ENCODE measurements at regions not wholly inside any gene's neighbourhood (a gene's known extent, or its start where the extent isn't known, plus 50 kb on each side); places are given as distances from the start of the nearest gene placed in this dataset.
"Not testable (repeated sequence)": the region's sequence is repeated elsewhere in the genome, so short reads cannot be mapped to it uniquely, and the experiment has no call there.

GRCh38 chr1:227508431-227508830, 54.9 kb upstream of the ZNF678 start:
- Histone ChIP-seq H3K27ac (ENCODE audit: low read depth, low read length) (no peak overlapping the region), H3K9ac (ENCODE audit: low read depth in 1 of 3, low read length in 3 of 3) (no peak overlapping the region), H3K9me3 (ENCODE audit: control insufficient read depth in 3 of 3, low read length in 3 of 3) (no peaks in the 10 kb centered on the region), H3K4me1 (ENCODE audit: control insufficient read depth in 3 of 3, insufficient read depth in 3 of 3, low read length in 3 of 3) (no peaks in the 10 kb centered on the region), H3K36me3 (ENCODE audit: control insufficient read depth in 3 of 3, insufficient read depth in 3 of 3, low read length in 3 of 3) (no peaks in the 10 kb centered on the region), H3K4me3 (ENCODE audit: low read length in 3 of 3) (no peak overlapping the region), H3K27me3 (ENCODE audit: control insufficient read depth in 3 of 3, insufficient read depth in 3 of 3, low read length in 3 of 3) (peaks cover 12 to 25% (median 21%) of the 10 kb centered on the region in 3 donors)

DNA sequence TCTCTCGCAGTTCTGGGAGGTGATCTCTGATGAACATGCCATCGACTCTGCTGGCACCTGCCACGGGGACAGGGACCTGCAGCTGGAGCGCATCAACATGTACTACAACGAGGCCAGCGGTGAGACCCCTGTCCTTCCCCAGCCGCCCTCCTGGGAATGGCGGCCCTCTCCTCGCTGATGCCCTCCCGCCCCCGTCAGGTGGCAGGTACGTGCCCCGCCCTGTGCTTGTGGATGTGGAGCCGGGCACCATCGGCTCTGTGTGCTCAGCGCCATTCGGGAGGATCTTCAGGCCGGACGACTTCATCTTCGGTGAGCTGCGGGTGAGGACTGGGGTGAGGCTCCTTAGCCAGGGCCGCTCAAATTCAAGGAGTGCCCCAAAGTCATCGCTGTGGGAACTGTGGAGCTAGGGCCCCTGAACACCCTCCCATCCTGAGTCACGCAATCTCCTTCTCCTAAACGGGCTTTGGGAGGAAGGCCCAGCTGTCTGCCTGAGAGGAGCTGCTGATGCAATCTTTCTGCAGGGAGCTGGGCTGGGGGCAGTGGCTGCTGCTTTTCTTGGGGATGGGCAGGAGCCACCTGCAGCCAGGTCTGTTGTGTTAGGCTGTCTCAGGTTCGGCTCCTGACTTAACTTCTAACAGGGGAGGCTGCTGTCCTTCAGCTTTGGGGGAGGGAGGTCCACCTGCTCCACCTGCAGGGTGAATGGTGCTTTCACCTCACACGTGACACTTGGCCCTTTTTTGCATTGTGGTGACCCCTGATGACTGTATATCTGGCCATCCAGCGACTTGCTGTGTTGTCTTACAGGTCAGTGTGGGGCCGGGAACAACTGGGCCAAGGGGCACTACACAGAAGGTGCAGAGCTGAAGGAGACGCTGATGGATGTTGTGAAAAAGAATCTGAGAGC, 56.6 kb upstream of the ZNF678 start:
- not testable (repeated sequence) for H3K9me3 ChIP-seq (ENCODE audit: control insufficient read depth in 3 of 3, low read length in 3 of 3); H3K36me3 ChIP-seq (ENCODE audit: control insufficient read depth in 3 of 3, insufficient read depth in 3 of 3, low read length in 3 of 3); H3K4me1 ChIP-seq (ENCODE audit: control insufficient read depth in 3 of 3, insufficient read depth in 3 of 3, low read length in 3 of 3); H3K9ac ChIP-seq (ENCODE audit: low read depth in 1 of 3, low read length in 3 of 3); H3K27ac ChIP-seq (ENCODE audit: low read depth, low read length); H3K4me3 ChIP-seq (ENCODE audit: low read length in 3 of 3)
- H3K27me3 ChIP-seq (ENCODE audit: control insufficient read depth in 3 of 3, insufficient read depth in 3 of 3, low read length in 3 of 3) = peaks cover 10 to 25% (median 16%) of the 10 kb centered on the region in 3 donors

DNA sequence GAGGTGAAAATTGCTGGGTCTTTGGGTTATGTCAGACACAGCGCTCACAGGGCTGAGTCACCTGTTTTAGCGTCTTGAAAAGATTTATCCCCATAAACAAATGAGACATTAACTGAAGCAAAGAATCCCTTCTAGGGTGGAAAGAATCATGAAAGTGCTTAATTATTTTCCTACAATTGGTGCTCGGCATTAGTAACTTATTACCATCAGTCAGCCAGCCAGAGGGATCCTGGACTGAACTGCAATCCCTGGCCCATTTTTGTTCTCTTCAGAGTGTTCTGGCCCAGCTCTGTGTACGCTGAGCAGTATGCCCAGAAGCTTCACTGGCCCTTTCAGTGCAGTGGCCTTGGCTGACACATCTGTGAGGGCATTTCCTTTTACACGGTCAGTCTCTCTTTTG, 67.3 kb upstream of the ZNF678 start:
- H3K4me3 ChIP-seq (ENCODE audit: low read length in 3 of 3); H3K4me1 ChIP-seq (ENCODE audit: control insufficient read depth in 3 of 3, insufficient read depth in 3 of 3, low read length in 3 of 3); H3K9me3 ChIP-seq (ENCODE audit: control insufficient read depth in 3 of 3, low read length in 3 of 3); H3K9ac ChIP-seq (ENCODE audit: low read depth in 1 of 3, low read length in 3 of 3); H3K27ac ChIP-seq (ENCODE audit: low read depth, low read length); H3K36me3 ChIP-seq (ENCODE audit: control insufficient read depth in 3 of 3, insufficient read depth in 3 of 3, low read length in 3 of 3); H3K27me3 ChIP-seq (ENCODE audit: control insufficient read depth in 3 of 3, insufficient read depth in 3 of 3, low read length in 3 of 3): not testable (repeated sequence)

- peaks cover 3 to 13% (median 7%) of the 10 kb centered on the region in 3 donors for H3K4me1 ChIP-seq (ENCODE audit: control insufficient read depth in 3 of 3, insufficient read depth in 3 of 3, low read length in 3 of 3)
These were observed 69.3 kb upstream of the ZNF678 start for GRCh38 chr1:227493863-227494551.

GRCh38 chr1:227490478-227490877, 72.9 kb upstream of the ZNF678 start:
- Histone ChIP-seq H3K4me1 (ENCODE audit: control insufficient read depth in 3 of 3, insufficient read depth in 3 of 3, low read length in 3 of 3) (peaks cover 3 to 13% (median 8%) of the 10 kb centered on the region in 3 donors), H3K27me3 (ENCODE audit: control insufficient read depth in 3 of 3, insufficient read depth in 3 of 3, low read length in 3 of 3) (no peaks in the 10 kb centered on the region), H3K9ac (ENCODE audit: low read depth in 1 of 3, low read length in 3 of 3) (no peak overlapping the region), H3K27ac (ENCODE audit: low read depth, low read length) (no peak overlapping the region), H3K9me3 (ENCODE audit: control insufficient read depth in 3 of 3, low read length in 3 of 3) (no peaks in the 10 kb centered on the region), H3K36me3 (ENCODE audit: control insufficient read depth in 3 of 3, insufficient read depth in 3 of 3, low read length in 3 of 3) (no peaks in the 10 kb centered on the region), H3K4me3 (ENCODE audit: low read length in 3 of 3) (no peak overlapping the region)

More at GRCh38 chr1:227493863-227494551, 69.3 kb upstream of the ZNF678 start:
- H3K36me3 ChIP-seq (ENCODE audit: control insufficient read depth in 3 of 3, insufficient read depth in 3 of 3, low read length in 3 of 3); H3K9me3 ChIP-seq (ENCODE audit: control insufficient read depth in 3 of 3, low read length in 3 of 3); H3K27ac ChIP-seq (ENCODE audit: low read depth, low read length); H3K9ac ChIP-seq (ENCODE audit: low read depth in 1 of 3, low read length in 3 of 3); H3K4me3 ChIP-seq (ENCODE audit: low read length in 3 of 3); H3K27me3 ChIP-seq (ENCODE audit: control insufficient read depth in 3 of 3, insufficient read depth in 3 of 3, low read length in 3 of 3): not testable (repeated sequence)

- H3K4me3 ChIP-seq (ENCODE audit: low read length in 3 of 3) = no peak overlapping the region
- H3K9ac ChIP-seq (ENCODE audit: low read depth in 1 of 3, low read length in 3 of 3) = no peak overlapping the region
- H3K4me1 ChIP-seq (ENCODE audit: control insufficient read depth in 3 of 3, insufficient read depth in 3 of 3, low read length in 3 of 3) = peaks cover 3 to 13% (median 8%) of the 10 kb centered on the region in 3 donors
- no peaks in the 10 kb centered on the region for H3K9me3 ChIP-seq (ENCODE audit: control insufficient read depth in 3 of 3, low read length in 3 of 3)
- no peaks in the 10 kb centered on the region for H3K27me3 ChIP-seq (ENCODE audit: control insufficient read depth in 3 of 3, insufficient read depth in 3 of 3, low read length in 3 of 3)
- no peaks in the 10 kb centered on the region for H3K36me3 ChIP-seq (ENCODE audit: control insufficient read depth in 3 of 3, insufficient read depth in 3 of 3, low read length in 3 of 3)
- no peak overlapping the region for H3K27ac ChIP-seq (ENCODE audit: low read depth, low read length)
These were observed 73.4 kb upstream of the ZNF678 start for GRCh38 chr1:227490001-227490400.

DNA sequence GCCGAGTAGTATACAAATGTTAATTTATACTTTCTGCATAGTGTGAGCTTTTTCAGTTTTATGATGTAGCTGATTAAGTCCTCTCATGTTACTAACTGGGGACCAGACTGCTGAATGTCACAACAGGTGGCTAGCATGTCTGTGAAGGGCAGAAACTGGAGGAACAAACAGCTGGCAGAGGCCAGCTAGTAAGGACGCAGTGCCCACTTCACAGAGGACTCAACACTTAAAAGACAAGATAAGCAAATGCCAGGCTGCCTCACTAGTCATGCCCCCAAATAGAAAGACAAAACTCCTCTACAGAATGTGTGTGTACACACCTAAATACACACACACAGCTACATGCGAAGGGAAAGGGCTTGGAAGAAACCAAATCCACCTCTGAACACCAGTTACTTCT, 73.8 kb upstream of the ZNF678 start:
- Histone ChIP-seq H3K4me1 (ENCODE audit: control insufficient read depth in 3 of 3, insufficient read depth in 3 of 3, low read length in 3 of 3) (peaks cover 3 to 13% (median 8%) of the 10 kb centered on the region in 3 donors), H3K36me3 (ENCODE audit: control insufficient read depth in 3 of 3, insufficient read depth in 3 of 3, low read length in 3 of 3) (no peaks in the 10 kb centered on the region), H3K27me3 (ENCODE audit: control insufficient read depth in 3 of 3, insufficient read depth in 3 of 3, low read length in 3 of 3) (no peaks in the 10 kb centered on the region), H3K9ac (ENCODE audit: low read depth in 1 of 3, low read length in 3 of 3) (no peak overlapping the region), H3K4me3 (ENCODE audit: low read length in 3 of 3) (no peak overlapping the region), H3K27ac (ENCODE audit: low read depth, low read length) (no peak overlapping the region), H3K9me3 (ENCODE audit: control insufficient read depth in 3 of 3, low read length in 3 of 3) (no peaks in the 10 kb centered on the region)

GRCh38 chr1:227487606-227488005, 75.8 kb upstream of the ZNF678 start:
- Histone ChIP-seq H3K36me3 (ENCODE audit: control insufficient read depth in 3 of 3, insufficient read depth in 3 of 3, low read length in 3 of 3) (no peaks in the 10 kb centered on the region), H3K4me1 (ENCODE audit: control insufficient read depth in 3 of 3, insufficient read depth in 3 of 3, low read length in 3 of 3) (peaks cover 3 to 13% (median 8%) of the 10 kb centered on the region in 3 donors), H3K27me3 (ENCODE audit: control insufficient read depth in 3 of 3, insufficient read depth in 3 of 3, low read length in 3 of 3) (no peaks in the 10 kb centered on the region), H3K9ac (ENCODE audit: low read depth in 1 of 3, low read length in 3 of 3) (no peak overlapping the region), H3K9me3 (ENCODE audit: control insufficient read depth in 3 of 3, low read length in 3 of 3) (no peaks in the 10 kb centered on the region), H3K4me3 (ENCODE audit: low read length in 3 of 3) (no peak overlapping the region), H3K27ac (ENCODE audit: low read depth, low read length) (no peak overlapping the region)

DNA sequence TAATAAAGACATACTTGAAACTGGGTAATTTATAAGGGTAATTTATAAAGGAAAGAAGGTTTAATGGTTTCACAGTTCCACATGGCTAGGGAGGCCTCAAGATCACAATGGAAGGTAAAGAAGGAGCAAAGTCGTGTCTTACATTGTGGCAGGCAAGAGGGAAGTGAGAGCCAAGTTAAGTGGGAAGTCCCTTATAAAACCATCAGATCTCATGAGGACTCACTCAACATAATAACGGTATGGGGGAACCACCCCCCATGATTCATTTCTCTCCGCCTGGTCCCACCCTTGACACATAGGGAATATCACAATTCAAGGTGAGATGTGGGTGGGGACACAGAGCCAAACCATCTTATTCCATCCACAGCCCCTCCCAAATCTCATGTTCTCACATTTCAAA, 76.8 kb upstream of the ZNF678 start:
- H3K9me3 ChIP-seq (ENCODE audit: control insufficient read depth in 3 of 3, low read length in 3 of 3) = no peaks in the 10 kb centered on the region
- H3K27ac ChIP-seq (ENCODE audit: low read depth, low read length) = no peak overlapping the region
- H3K4me3 ChIP-seq (ENCODE audit: low read length in 3 of 3) = no peak overlapping the region
- H3K4me1 ChIP-seq (ENCODE audit: control insufficient read depth in 3 of 3, insufficient read depth in 3 of 3, low read length in 3 of 3) = peaks cover 3 to 13% (median 8%) of the 10 kb centered on the region in 3 donors
- H3K27me3 ChIP-seq (ENCODE audit: control insufficient read depth in 3 of 3, insufficient read depth in 3 of 3, low read length in 3 of 3) = no peaks in the 10 kb centered on the region
- H3K36me3 ChIP-seq (ENCODE audit: control insufficient read depth in 3 of 3, insufficient read depth in 3 of 3, low read length in 3 of 3) = no peaks in the 10 kb centered on the region
- H3K9ac ChIP-seq (ENCODE audit: low read depth in 1 of 3, low read length in 3 of 3) = no peak overlapping the region

GRCh38 chr1:227482023-227482299, 81.4 kb upstream of the ZNF678 start:
- no peaks in the 10 kb centered on the region for H3K36me3 ChIP-seq (ENCODE audit: control insufficient read depth in 3 of 3, insufficient read depth in 3 of 3, low read length in 3 of 3)
- no peaks in the 10 kb centered on the region for H3K9me3 ChIP-seq (ENCODE audit: control insufficient read depth in 3 of 3, low read length in 3 of 3)
- no peaks in the 10 kb centered on the region for H3K4me1 ChIP-seq (ENCODE audit: control insufficient read depth in 3 of 3, insufficient read depth in 3 of 3, low read length in 3 of 3)
- H3K27me3 ChIP-seq (ENCODE audit: control insufficient read depth in 3 of 3, insufficient read depth in 3 of 3, low read length in 3 of 3) = no peaks in the 10 kb centered on the region
- H3K27ac ChIP-seq (ENCODE audit: low read depth, low read length) = no peak overlapping the region
- H3K4me3 ChIP-seq (ENCODE audit: low read length in 3 of 3) = no peak overlapping the region
- no peak overlapping the region for H3K9ac ChIP-seq (ENCODE audit: low read depth in 1 of 3, low read length in 3 of 3)

Data from skeletal muscle tissue (tissue), 3 donors.